ENCODE measurements at regions not wholly inside any gene's neighbourhood (a gene's known extent, or its start where the extent isn't known, plus 50 kb on each side); places are given as distances from the start of the nearest gene placed in this dataset.

GRCh38 chr2:142259356-142259755 lies 128.5 kb upstream of the LRP1B start:
- no peaks in the 10 kb centered on the region for H3K9me3 ChIP-seq (ENCODE audit: control insufficient read depth, insufficient read depth, low read depth, low read length)
- no peak overlapping the region for H3K27ac ChIP-seq (ENCODE audit: insufficient read depth, low read length)
- H4K20me1 ChIP-seq (ENCODE audit: control insufficient read depth, extremely low read depth, insufficient read depth, low read length): no peaks in the 10 kb centered on the region
- H3K9ac ChIP-seq (ENCODE audit: insufficient read depth, low read length): no peak overlapping the region
- TF ChIP-seq CTCF (conservative IDR thresholded peaks at IDR 0.05 in 1 of 2, IDR thresholded peaks at IDR 0.05 in 1 of 2; ENCODE audit: low read depth in 1 of 2, low read length in 2 of 2) (no peak), EZH2 (IDR thresholded peaks at IDR 0.05; ENCODE audit: low read length, missing control alignments) (no peak)
- H3K4me1 ChIP-seq (ENCODE audit: control insufficient read depth, extremely low read depth, insufficient read depth, low read length): no peaks in the 10 kb centered on the region
- no peaks in the 10 kb centered on the region for H3K79me2 ChIP-seq (ENCODE audit: control insufficient read depth, insufficient read depth, low read length)
- no peak overlapping the region for H2AFZ ChIP-seq (ENCODE audit: low read length)
- no peaks in the 10 kb centered on the region for H3K27me3 ChIP-seq (ENCODE audit: control insufficient read depth, insufficient read depth, low read length)
- H3K36me3 ChIP-seq (ENCODE audit: control insufficient read depth, insufficient read depth, low read length): no peaks in the 10 kb centered on the region
- H3K4me3 ChIP-seq (replicated peaks in 1 of 4; ENCODE audit: control extremely low read depth in 1 of 4, insufficient read depth in 1 of 4, low read depth in 3 of 4, low read length in 4 of 4): no peak overlapping the region
- H3K4me2 ChIP-seq (ENCODE audit: extremely low read depth, insufficient read depth, low read length): no peak overlapping the region
- DNase-seq (ENCODE audit: low read depth in 2 of 2): no peak

- H3K79me2 ChIP-seq (ENCODE audit: control insufficient read depth, insufficient read depth, low read length): no peaks in the 10 kb centered on the region
- H3K4me2 ChIP-seq (ENCODE audit: extremely low read depth, insufficient read depth, low read length): no peak overlapping the region
- no peaks in the 10 kb centered on the region for H3K4me1 ChIP-seq (ENCODE audit: control insufficient read depth, extremely low read depth, insufficient read depth, low read length)
- H3K9me3 ChIP-seq (ENCODE audit: control insufficient read depth, insufficient read depth, low read depth, low read length): no peaks in the 10 kb centered on the region
- H4K20me1 ChIP-seq (ENCODE audit: control insufficient read depth, extremely low read depth, insufficient read depth, low read length): no peaks in the 10 kb centered on the region
- no peaks in the 10 kb centered on the region for H3K27me3 ChIP-seq (ENCODE audit: control insufficient read depth, insufficient read depth, low read length)
- no peak overlapping the region for H3K27ac ChIP-seq (ENCODE audit: insufficient read depth, low read length)
- no peak overlapping the region for H2AFZ ChIP-seq (ENCODE audit: low read length)
- no peak overlapping the region for H3K4me3 ChIP-seq (replicated peaks in 1 of 4; ENCODE audit: control extremely low read depth in 1 of 4, insufficient read depth in 1 of 4, low read depth in 3 of 4, low read length in 4 of 4)
- no peak overlapping the region for H3K9ac ChIP-seq (ENCODE audit: insufficient read depth, low read length)
- H3K36me3 ChIP-seq (ENCODE audit: control insufficient read depth, insufficient read depth, low read length): no peaks in the 10 kb centered on the region
- TF ChIP-seq CTCF (conservative IDR thresholded peaks at IDR 0.05 in 1 of 2, IDR thresholded peaks at IDR 0.05 in 1 of 2; ENCODE audit: low read depth in 1 of 2, low read length in 2 of 2) (no peak), EZH2 (IDR thresholded peaks at IDR 0.05; ENCODE audit: low read length, missing control alignments) (no peak)
- no peak for DNase-seq (ENCODE audit: low read depth in 2 of 2)
Observed at GRCh38 chr2:142254031-142254430, 123.2 kb upstream of the LRP1B start.

GRCh38 chr2:142241016-142241415 lies 110.2 kb upstream of the LRP1B start:
- H3K4me2 ChIP-seq (ENCODE audit: extremely low read depth, insufficient read depth, low read length): no peak overlapping the region
- no peak overlapping the region for H3K9ac ChIP-seq (ENCODE audit: insufficient read depth, low read length)
- H3K36me3 ChIP-seq (ENCODE audit: control insufficient read depth, insufficient read depth, low read length): no peaks in the 10 kb centered on the region
- no peak overlapping the region for H3K27ac ChIP-seq (ENCODE audit: insufficient read depth, low read length)
- no peaks in the 10 kb centered on the region for H3K27me3 ChIP-seq (ENCODE audit: control insufficient read depth, insufficient read depth, low read length)
- DNase-seq (ENCODE audit: low read depth in 2 of 2): no peak
- no peaks in the 10 kb centered on the region for H3K9me3 ChIP-seq (ENCODE audit: control insufficient read depth, insufficient read depth, low read depth, low read length)
- H4K20me1 ChIP-seq (ENCODE audit: control insufficient read depth, extremely low read depth, insufficient read depth, low read length): no peaks in the 10 kb centered on the region
- no peak overlapping the region for H3K4me3 ChIP-seq (replicated peaks in 1 of 4; ENCODE audit: control extremely low read depth in 1 of 4, insufficient read depth in 1 of 4, low read depth in 3 of 4, low read length in 4 of 4)
- TF ChIP-seq EZH2 (IDR thresholded peaks at IDR 0.05; ENCODE audit: low read length, missing control alignments): no peak
- no peak for TF ChIP-seq CTCF (conservative IDR thresholded peaks at IDR 0.05 in 1 of 2, IDR thresholded peaks at IDR 0.05 in 1 of 2; ENCODE audit: low read depth in 1 of 2, low read length in 2 of 2)
- no peaks in the 10 kb centered on the region for H3K79me2 ChIP-seq (ENCODE audit: control insufficient read depth, insufficient read depth, low read length)
- H2AFZ ChIP-seq (ENCODE audit: low read length): no peak overlapping the region
- no peaks in the 10 kb centered on the region for H3K4me1 ChIP-seq (ENCODE audit: control insufficient read depth, extremely low read depth, insufficient read depth, low read length)
